T47D (cell line): ENCODE measurements at regions not wholly inside any gene's neighbourhood (a gene's known extent, or its start where the extent isn't known, plus 50 kb on each side); places are given as distances from the start of the nearest gene placed in this dataset.
"Not testable (repeated sequence)": the region's sequence is repeated elsewhere in the genome, so short reads cannot be mapped to it uniquely, and the experiment has no call there.

ENCODE experiments used
- DNase-seq, 2 experiments: peaks; one replicate each; pipeline versions ENCODE4 v3.0.0 to v3.0.0-alpha.2; 2011 to 2012; ENCODE audit warnings: low read depth in 1 of 2, low spot score in 1 of 2
- JUND ChIP-seq: IDR thresholded peaks from 2 replicates; pipeline ENCODE4 v1.6.1; 2012; ENCODE audit warnings: low read depth
- in situ Hi-C: cut with HindIII; loops from 2 replicates; pipeline ENCODE4 v1.10.0; 2016; ENCODE audit warnings: low sequenced_read_pairs, low pct_unique_long_range_greater_than_20kb

- in situ Hi-C loops, result no loop called here
- DNase-seq, result peak in 1 of 2 experiments; percentile 62
- TF ChIP-seq JUND, result no peak
Measured at GRCh38 chr5:42274913-42275312, 148.3 kb upstream of the GHR start.

DNA sequence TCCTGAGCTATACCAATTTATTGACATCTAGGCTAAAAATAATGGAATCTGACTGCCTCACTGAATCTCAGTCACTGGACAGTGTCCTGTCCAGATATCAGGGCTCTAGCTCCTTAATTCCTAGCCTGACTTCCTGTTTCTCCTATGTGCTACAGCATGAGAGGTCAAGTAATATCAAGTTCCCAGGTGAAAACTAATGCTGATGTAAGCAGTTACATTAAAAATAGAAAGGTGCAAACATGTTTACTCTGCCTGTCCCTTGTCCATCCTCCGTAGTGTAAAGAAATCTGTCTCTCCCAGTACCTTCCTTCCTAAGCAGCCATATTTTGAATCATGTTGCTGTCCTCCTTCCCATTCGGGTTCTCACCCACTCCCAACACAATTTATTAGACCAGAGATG, 145.9 kb upstream of the GHR start:
- DNase-seq, result no peak
- in situ Hi-C loops, result no loop called here
- no peak for TF ChIP-seq JUND

- in situ Hi-C loops, result no loop called here
- no peak for DNase-seq
- no peak for TF ChIP-seq JUND
Measured at GRCh38 chr5:42284584-42284983, 138.7 kb upstream of the GHR start.

- in situ Hi-C loops, result no loop called here
- no peak for DNase-seq
- no peak for TF ChIP-seq JUND
Measured at GRCh38 chr5:42285230-42285629, 138.0 kb upstream of the GHR start.

GRCh38 chr5:42300496-42300895, 122.7 kb upstream of the GHR start:
- no peak for DNase-seq
- in situ Hi-C loops, result no loop called here
- no peak for TF ChIP-seq JUND

DNA sequence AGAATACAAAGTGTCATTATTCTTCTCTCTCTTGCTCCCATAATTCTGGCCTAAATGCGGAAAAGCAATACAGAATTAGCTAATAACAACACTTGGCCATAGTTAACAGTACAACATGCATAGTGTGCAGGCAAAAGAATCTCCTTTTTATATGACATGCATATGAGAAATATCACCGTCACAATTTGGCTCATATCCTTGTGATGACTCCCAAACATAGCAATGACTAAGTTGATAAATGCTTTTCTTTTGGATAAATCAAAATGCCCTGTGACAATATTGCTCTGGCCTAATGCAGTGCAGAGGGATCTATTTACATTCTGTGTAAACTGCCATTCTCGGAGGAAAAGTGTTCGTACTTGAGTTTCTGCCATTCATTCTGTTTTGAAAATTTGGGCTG, 121.9 kb upstream of the GHR start:
- no peak for TF ChIP-seq JUND
- in situ Hi-C loops, result no loop called here
- DNase-seq, result no peak

GRCh38 chr5:42302186-42302585, 121.1 kb upstream of the GHR start:
- in situ Hi-C loops, result no loop called here
- no peak for DNase-seq
- no peak for TF ChIP-seq JUND

- TF ChIP-seq JUND, result no peak
- in situ Hi-C loops, result no loop called here
- DNase-seq, result no peak
Measured at GRCh38 chr5:42306287-42306686, 117.0 kb upstream of the GHR start.

- no peak for DNase-seq
- no peak for TF ChIP-seq JUND
- in situ Hi-C loops, result no loop called here
Measured at GRCh38 chr5:42309865-42310264, 113.4 kb upstream of the GHR start.

- in situ Hi-C loops, result no loop called here
- DNase-seq, result no peak
- TF ChIP-seq JUND, result no peak
Measured at GRCh38 chr5:42315214-42315613, 108.0 kb upstream of the GHR start.

DNA sequence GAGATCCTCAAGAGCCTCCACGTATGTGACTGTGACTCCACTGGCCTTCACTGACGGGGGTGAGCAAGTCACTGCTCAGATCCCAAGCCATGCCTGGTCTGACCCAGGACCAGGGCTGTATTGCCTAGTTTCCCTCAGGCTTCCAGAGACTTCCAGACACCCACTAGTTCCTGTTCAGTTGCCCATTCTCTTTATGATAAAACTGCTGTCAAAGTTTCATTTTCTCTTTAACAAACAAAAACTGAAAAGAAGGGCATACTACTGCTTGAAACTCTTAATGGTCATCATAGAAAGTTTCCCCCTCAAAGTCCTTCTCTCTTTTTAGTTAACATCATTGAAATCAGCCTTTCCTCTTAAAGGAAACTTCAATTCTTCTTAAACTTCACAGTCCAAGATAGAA, 105.7 kb upstream of the GHR start:
- in situ Hi-C loops, result no loop called here
- no peak for TF ChIP-seq JUND
- no peak for DNase-seq

GRCh38 chr5:42319546-42319945, 103.7 kb upstream of the GHR start:
- peak in 1 of 2 experiments; percentile 86 for DNase-seq
- in situ Hi-C loops, result not testable (repeated sequence)

- in situ Hi-C loops, result no loop called here
- peak in 1 of 2 experiments; percentile 3 for DNase-seq
- TF ChIP-seq JUND, result no peak
Measured at GRCh38 chr5:42321785-42322184, 101.5 kb upstream of the GHR start.

GRCh38 chr5:42337143-42337542, 86.1 kb upstream of the GHR start:
- in situ Hi-C loops, result no loop called here
- no peak for TF ChIP-seq JUND
- DNase-seq, result no peak

DNA sequence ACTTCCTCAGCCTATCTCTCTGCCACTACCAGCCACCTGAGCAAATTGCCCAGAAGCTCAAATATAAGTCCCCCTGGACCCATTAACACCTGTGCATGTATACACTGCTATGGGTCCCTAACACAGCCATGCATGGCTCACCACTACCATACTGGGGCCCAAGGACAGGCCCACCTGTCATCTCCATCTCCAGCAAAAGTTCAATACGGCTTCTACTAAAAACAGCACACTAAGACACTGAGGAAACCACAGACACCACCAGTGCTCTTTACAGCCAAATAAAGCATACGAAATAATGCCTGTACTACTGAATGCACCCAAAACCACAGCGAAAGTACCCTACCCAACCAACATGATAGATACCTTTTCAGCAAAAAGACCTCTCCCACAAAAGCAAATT, 85.6 kb upstream of the GHR start:
- DNase-seq, result no peak
- in situ Hi-C loops, result no loop called here
- no peak for TF ChIP-seq JUND
